GM18873 (cell line): ENCODE measurements at regions not wholly inside any gene's neighbourhood (a gene's known extent, or its start where the extent isn't known, plus 50 kb on each side); places are given as distances from the start of the nearest gene placed in this dataset.
A peak's percentile ranks its signal among the peaks of the same experiment; 100 is the strongest.

Source experiments
- ATAC-seq: cut with Tn5 transposase; IDR thresholded peaks from one replicate; pipeline ENCODE4 v1.9.1; 2021; ENCODE audit warnings: mild to moderate bottlenecking, moderate library complexity, moderate number of reproducible peaks; ENCODE audit not compliant: unreplicated experiment, low FRiP score

DNA sequence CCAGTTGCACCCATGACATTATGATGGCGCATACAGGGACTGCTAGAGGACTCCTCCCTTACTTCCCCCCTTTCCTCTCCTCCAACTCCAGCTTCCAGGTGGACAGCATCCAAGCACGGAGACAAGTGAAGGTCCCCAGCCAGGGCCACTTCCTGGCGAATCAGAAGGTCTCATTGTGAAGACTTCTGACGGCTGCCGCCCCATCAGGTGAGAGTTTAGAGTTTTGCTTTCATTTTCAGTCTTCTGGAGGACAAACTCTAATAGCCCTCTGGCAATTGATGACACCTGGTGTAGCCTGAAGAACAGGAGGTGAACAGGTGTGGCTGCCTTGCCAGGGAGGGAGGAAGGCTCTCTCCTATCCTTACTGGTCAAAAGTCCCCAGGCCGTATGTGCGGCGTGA lies 77.3 kb upstream of the KCNH7 start:
- ATAC-seq, result no peak

DNA sequence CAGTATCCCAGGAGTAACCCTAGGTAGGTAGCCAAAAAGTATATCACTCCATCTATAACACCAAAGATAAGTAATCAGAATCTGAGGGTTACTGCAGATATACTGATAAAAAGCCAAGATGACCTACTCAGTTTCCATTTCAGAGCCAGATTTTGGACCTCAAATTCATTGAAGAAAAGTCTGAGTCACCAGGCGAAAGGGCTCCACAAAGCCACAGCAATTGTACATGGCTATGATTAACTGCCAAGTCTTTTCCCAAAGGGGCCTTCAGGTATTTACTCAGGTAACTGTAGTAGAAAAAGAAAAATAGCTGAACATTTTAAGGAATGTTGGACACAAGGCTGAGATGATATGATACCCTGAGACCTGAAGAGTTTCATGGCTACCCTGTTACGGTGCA lies 75.6 kb upstream of the KCNH7 start:
- ATAC-seq, result no peak

DNA sequence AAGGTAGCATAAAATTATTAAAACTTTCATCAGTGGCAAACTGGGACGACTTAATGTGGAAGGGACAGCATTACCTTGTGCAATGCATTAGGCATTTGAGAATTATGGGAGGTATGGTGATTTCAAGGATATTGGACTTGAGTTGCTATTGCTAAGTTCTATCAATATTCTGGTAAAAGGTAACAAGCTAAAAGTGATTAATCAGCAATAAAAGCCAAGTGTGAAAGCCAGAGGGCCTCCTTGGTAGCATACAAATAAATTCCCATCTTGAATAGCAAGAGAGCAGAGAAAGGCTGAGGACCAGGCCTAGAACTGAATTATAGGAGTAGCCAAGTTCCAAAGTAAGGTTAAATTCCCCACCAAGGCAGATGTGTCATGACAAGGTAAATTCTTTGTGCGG lies 74.2 kb upstream of the KCNH7 start:
- no peak for ATAC-seq

- ATAC-seq, result no peak
Measured at GRCh38 chr2:162908567-162908966, 70.0 kb upstream of the KCNH7 start.

DNA sequence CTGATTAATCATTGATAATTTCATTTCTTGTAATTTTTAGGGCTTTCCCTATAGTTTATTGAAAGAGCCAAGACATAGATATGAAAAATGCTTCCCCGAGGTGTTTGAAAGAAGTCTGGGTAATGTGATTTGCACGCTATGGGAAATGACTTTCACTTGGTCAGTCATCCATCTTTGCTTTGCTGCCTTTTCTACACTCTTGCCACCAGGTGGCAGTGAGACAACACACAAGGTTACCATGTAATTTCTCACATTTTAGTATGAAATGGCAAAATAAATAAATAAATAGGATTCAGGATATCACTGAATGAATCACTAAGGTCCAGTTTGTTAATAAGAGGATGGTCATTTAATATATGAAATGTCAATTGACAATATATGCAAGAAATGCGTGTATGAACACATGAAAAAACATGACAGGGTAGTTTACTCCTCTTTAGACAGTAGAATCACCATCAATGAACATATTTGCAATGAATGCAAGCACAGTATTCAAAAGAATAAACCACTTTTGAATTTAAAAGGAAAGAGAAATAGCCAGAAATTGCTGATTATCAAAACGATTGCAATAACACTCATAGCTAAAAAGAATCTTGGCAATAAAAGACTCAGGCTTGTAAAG lies 52.2 kb upstream of the KCNH7 start:
- peak; percentile 78 for ATAC-seq

GRCh38 chr2:162888652-162889051 lies 50.1 kb upstream of the KCNH7 start:
- no peak for ATAC-seq
